T-cell (primary cell): ENCODE measurements at regions not wholly inside any gene's neighbourhood (a gene's known extent, or its start where the extent isn't known, plus 50 kb on each side); places are given as distances from the start of the nearest gene placed in this dataset.

Experiments used
- ATAC-seq, 4 experiments: fragments of 200-7000 bp in 3 of 4; fragments of 150-1000 bp in 1 of 4; cut with Tn5 transposase; replicated peaks in 1 of 4; 1 replicate in 3 of 4; 2 replicates in 1 of 4; pipeline ENCODE4 v1.10.0; 2021; ENCODE audit warnings: moderate library complexity in 3 of 4, mild to moderate bottlenecking in 2 of 4, moderate number of reproducible peaks in 1 of 4
- CTCF ChIA-PET, 2 donors: fragments of 300-600 bp; sonication (Branson Sonifier 250); formaldehyde crosslinking; loops; one replicate each; lab custom pipeline; 2022; ENCODE audit warnings: antibody characterized with exemption in 2 of 2; lab: Charles Lee
- POLR2A ChIA-PET, 2 donors: fragments of 300-600 bp; sonication (Branson Sonifier 250); formaldehyde crosslinking; loops; one replicate each; lab custom pipeline; 2022; ENCODE audit warnings: antibody characterized with exemption in 2 of 2; lab: Charles Lee
- DNase-seq, 35 experiments: peaks; one replicate each; pipeline versions ENCODE4 v3.0.0 to v3.0.0-alpha.2; 2013 to 2023
- H3K27ac ChIP-seq: one replicate; pipeline ENCODE4 v1.5.1; 2013; ENCODE audit warnings: low read length
- H3K27me3 ChIP-seq, 2 experiments: replicated peaks in 1 of 2; 1 replicate in 1 of 2; 2 replicates in 1 of 2; pipeline versions ENCODE4 v1.6.1 to v1.7.0; 2013; ENCODE audit warnings: low read length in 1 of 2, mixed read lengths in 1 of 2; ENCODE audit not compliant: control insufficient read depth in 2 of 2, insufficient read depth in 2 of 2; ENCODE audit errors: extremely low read depth in 1 of 2
- H3K36me3 ChIP-seq, 2 donors: 1 replicate in 1 of 2; 2 replicates in 1 of 2; pipeline versions ENCODE4 v1.6.1 to v1.7.0; 2013; ENCODE audit warnings: low read length in 1 of 2; ENCODE audit not compliant: control insufficient read depth in 2 of 2, insufficient read depth in 1 of 2; ENCODE audit errors: extremely low read depth in 1 of 2
- H3K4me1 ChIP-seq, 2 experiments: 1 replicate in 1 of 2; 2 replicates in 1 of 2; pipeline versions ENCODE4 v1.6.1 to v1.7.0; 2013; ENCODE audit warnings: low read length in 2 of 2, mixed read lengths in 1 of 2; ENCODE audit not compliant: insufficient read depth in 2 of 2, control insufficient read depth in 1 of 2; ENCODE audit errors: extremely low read depth in 1 of 2
- H3K4me3 ChIP-seq, 2 donors: 1 replicate in 1 of 2; 2 replicates in 1 of 2; pipeline versions ENCODE4 v1.5.1 to v1.7.0; 2013; ENCODE audit warnings: mild to moderate bottlenecking in 2 of 2, low read length in 1 of 2, moderate library complexity in 1 of 2; ENCODE audit not compliant: control insufficient read depth in 1 of 2; ENCODE audit errors: extremely low read depth in 1 of 2
- H3K9me3 ChIP-seq: 2 replicates; pipeline ENCODE4 v1.7.0; 2013
- H3K27ac Mint-ChIP-seq, 2 donors: one replicate each; pipeline ENCODE4 v1.8.0; 2020 to 2021; ENCODE audit warnings: mild to moderate bottlenecking in 2 of 2, mixed read lengths in 2 of 2
- H3K27me3 Mint-ChIP-seq, 2 donors: one replicate each; pipeline ENCODE4 v1.8.0; 2021 to 2022; ENCODE audit warnings: mixed read lengths in 2 of 2
- H3K36me3 Mint-ChIP-seq: one replicate; pipeline ENCODE4 v1.8.0; 2021; ENCODE audit warnings: mixed read lengths
- H3K4me1 Mint-ChIP-seq, 3 donors: one replicate each; pipeline ENCODE4 v1.8.0; 2020 to 2022; ENCODE audit warnings: mixed read lengths in 3 of 3, mild to moderate bottlenecking in 1 of 3
- H3K4me3 Mint-ChIP-seq, 3 donors: one replicate each; pipeline ENCODE4 v1.8.0; 2020 to 2022; ENCODE audit warnings: mild to moderate bottlenecking in 3 of 3, mixed read lengths in 3 of 3, moderate library complexity in 3 of 3
- H3K9me3 Mint-ChIP-seq, 3 donors: one replicate each; pipeline ENCODE4 v1.8.0; 2020 to 2022; ENCODE audit warnings: mixed read lengths in 3 of 3
- WGBS: methylation state at CpG from one replicate; pipeline ENCODE4 v1.1.5; 2013; ENCODE audit warnings: missing lambda C conversion rate; ENCODE audit not compliant: insufficient coverage; 5-methylcytosine and 5-hydroxymethylcytosine counted together

GRCh38 chr6:157759028-157759427 is 64.0 kb upstream of the SNX9 start:
- Mint-ChIP-seq H3K36me3 (no peaks in the 10 kb centered on the region), H3K9me3 (no peaks in the 10 kb centered on the region), H3K27ac (no peak overlapping the region), H3K27me3 (peaks cover 0 to 5% of the 10 kb centered on the region in 2 donors), H3K4me3 (no peak overlapping the region), H3K4me1 (peaks cover 88 to 95% (median 91%) of the 10 kb centered on the region in 3 donors)
- Histone ChIP-seq H3K4me3 (no peak overlapping the region), H3K27me3 (peaks cover 0 to 6% of the 10 kb centered on the region in 2 experiments), H3K4me1 (peaks cover 42 to 71% of the 10 kb centered on the region in 2 experiments), H3K27ac (no peak overlapping the region), H3K9me3 (no peaks in the 10 kb centered on the region), H3K36me3 (no peaks in the 10 kb centered on the region)
- 93% methylated on average over 4 of the region's 4 CpGs for WGBS
- CTCF ChIA-PET: interaction anchor here (0.5 to 2.7 kb wide), 5 partner anchors 34 to 114 kb away, joined by 3 to 9 read pairs (median 3); no protein-coding TSS in a partner anchor
- POLR2A ChIA-PET: interaction anchor here in 1 of 2 donors (0.6 kb wide), 1 partner anchor 157 kb away, joined by 3 read pairs; no protein-coding TSS in a partner anchor
- ATAC-seq: no peak
- no peak for DNase-seq

- no peak for DNase-seq
- Mint-ChIP-seq H3K4me1 (peaks cover 88 to 94% (median 91%) of the 10 kb centered on the region in 3 donors), H3K27me3 (peaks cover 0 to under 1% of the 10 kb centered on the region in 2 donors), H3K36me3 (no peaks in the 10 kb centered on the region), H3K4me3 (no peak overlapping the region), H3K27ac (peak overlapping the region; percentile 76 to 77), H3K9me3 (no peaks in the 10 kb centered on the region)
- POLR2A ChIA-PET: no interaction called here
- WGBS: 93% methylated on average over 2 of the region's 6 CpGs
- H3K27me3 ChIP-seq: peaks cover 0 to 3% of the 10 kb centered on the region in 2 experiments
- H3K9me3 ChIP-seq: no peaks in the 10 kb centered on the region
- no peak for ATAC-seq
- CTCF ChIA-PET: interaction anchor here in 1 of 2 donors (0.6 to 2.7 kb wide), 3 partner anchors 87 to 113 kb away, joined by 3 to 9 read pairs (median 5); no protein-coding TSS in a partner anchor
- no peaks in the 10 kb centered on the region for H3K36me3 ChIP-seq
- H3K4me1 ChIP-seq: peaks cover 50 to 72% of the 10 kb centered on the region in 2 experiments
- H3K4me3 ChIP-seq: no peak overlapping the region
- H3K27ac ChIP-seq: no peak overlapping the region
Measured at GRCh38 chr6:157760137-157760536, 62.9 kb upstream of the SNX9 start.

GRCh38 chr6:157760589-157761330 is 62.3 kb upstream of the SNX9 start:
- POLR2A ChIA-PET: no interaction called here
- WGBS: no CpG with 5 or more reads among the region's 7 CpGs

GRCh38 chr6:157761331-157761921 is 61.6 kb upstream of the SNX9 start:
- Mint-ChIP-seq H3K4me3 (peak overlapping the region; percentile 22 to 68 (median 22)), H3K36me3 (no peaks in the 10 kb centered on the region), H3K27me3 (no peaks in the 10 kb centered on the region), H3K4me1 (peaks cover 77 to 90% (median 87%) of the 10 kb centered on the region in 3 donors), H3K27ac (peak overlapping the region; percentile 76 to 77), H3K9me3 (no peaks in the 10 kb centered on the region)
- Histone ChIP-seq H3K36me3 (no peaks in the 10 kb centered on the region), H3K27me3 (peaks cover 0 to 3% of the 10 kb centered on the region in 2 experiments), H3K4me3 (no peak overlapping the region), H3K4me1 (peaks cover 40 to 63% of the 10 kb centered on the region in 2 experiments), H3K27ac (peak overlapping the region; percentile 40), H3K9me3 (no peaks in the 10 kb centered on the region)
- ChIA-PET CTCF (interaction anchor here in 1 of 2 donors (1.1 to 2.7 kb wide), 4 partner anchors 112 to 265 kb away, joined by 3 to 12 read pairs (median 9); no protein-coding TSS in a partner anchor), POLR2A (interaction anchor here in 1 of 2 donors (0.6 kb wide), 1 partner anchor 65 kb away, joined by 6 read pairs; no protein-coding TSS in a partner anchor)
- peak; percentile 50 to 60 (median 52) for ATAC-seq
- peak in 20 of 35 experiments; percentile 20 to 69 (median 44) for DNase-seq
- WGBS: 36% methylated on average over 11 of the region's 12 CpGs

More at GRCh38 chr6:157760589-157761330, 62.3 kb upstream of the SNX9 start:
- no peaks in the 10 kb centered on the region for H3K27me3 Mint-ChIP-seq
- H3K27ac Mint-ChIP-seq: peak overlapping the region; percentile 76 to 77
- DNase-seq (peak in 4 of 35 experiments; percentile 24 to 45 (median 41)), ATAC-seq (no peak)
- Histone ChIP-seq H3K9me3 (no peaks in the 10 kb centered on the region), H3K27me3 (peaks cover 0 to 3% of the 10 kb centered on the region in 2 experiments), H3K4me3 (no peak overlapping the region), H3K27ac (peak overlapping the region; percentile 40), H3K4me1 (peaks cover 46 to 70% of the 10 kb centered on the region in 2 experiments), H3K36me3 (no peaks in the 10 kb centered on the region)
- peak overlapping the region; percentile 22 to 68 (median 22) for H3K4me3 Mint-ChIP-seq
- no peaks in the 10 kb centered on the region for H3K9me3 Mint-ChIP-seq
- CTCF ChIA-PET: interaction anchor here (0.6 to 2.7 kb wide), 3 partner anchors 14 to 266 kb away, joined by 5 to 12 read pairs (median 9); no protein-coding TSS in a partner anchor
- peaks cover 83 to 91% (median 88%) of the 10 kb centered on the region in 3 donors for H3K4me1 Mint-ChIP-seq
- no peaks in the 10 kb centered on the region for H3K36me3 Mint-ChIP-seq

GRCh38 chr6:157761926-157762325 is 61.1 kb upstream of the SNX9 start:
- no peak overlapping the region for H3K4me3 ChIP-seq
- ChIA-PET POLR2A (interaction anchor here in 1 of 2 donors (0.6 kb wide), 1 partner anchor 64 kb away, joined by 6 read pairs; no protein-coding TSS in a partner anchor), CTCF (interaction anchor here (0.8 to 2.0 kb wide), 4 partner anchors 85 to 265 kb away, joined by 3 to 12 read pairs (median 8); no protein-coding TSS in a partner anchor)
- no peaks in the 10 kb centered on the region for H3K36me3 ChIP-seq
- no peak for DNase-seq
- 86% methylated on average over 7 of the region's 13 CpGs for WGBS
- peaks cover 36 to 58% of the 10 kb centered on the region in 2 experiments for H3K4me1 ChIP-seq
- H3K9me3 ChIP-seq: no peaks in the 10 kb centered on the region
- ATAC-seq: no peak
- no peaks in the 10 kb centered on the region for H3K27me3 ChIP-seq
- peak overlapping the region; percentile 22 to 68 (median 22) for H3K4me3 Mint-ChIP-seq
- H3K36me3 Mint-ChIP-seq: no peaks in the 10 kb centered on the region
- no peaks in the 10 kb centered on the region for H3K9me3 Mint-ChIP-seq
- H3K27ac ChIP-seq: no peak overlapping the region
- peak overlapping the region; percentile 76 to 77 for H3K27ac Mint-ChIP-seq
- H3K27me3 Mint-ChIP-seq: no peaks in the 10 kb centered on the region
- peaks cover 72 to 86% (median 85%) of the 10 kb centered on the region in 3 donors for H3K4me1 Mint-ChIP-seq
